Activated gamma-delta T cell treated with anti-CD3 and anti-CD28 coated beads, Interleukin-2, amount 50 U/mL, for 16 hours (primary cell): ENCODE measurements at regions not wholly inside any gene's neighbourhood (a gene's known extent, or its start where the extent isn't known, plus 50 kb on each side); places are given as distances from the start of the nearest gene placed in this dataset.
"Not testable (repeated sequence)": the region's sequence is repeated elsewhere in the genome, so short reads cannot be mapped to it uniquely, and the experiment has no call there.

Experiments used
- DNase-seq: peaks from one replicate; pipeline ENCODE4 v3.0.0-alpha.2; 2020; ENCODE audit warnings: low read depth

- not testable (repeated sequence) for DNase-seq
Measured at GRCh38 chr16:21516705-21517040, 82.7 kb upstream of the METTL9 start.

- not testable (repeated sequence) for DNase-seq
Measured at GRCh38 chr16:21517263-21517662, 82.1 kb upstream of the METTL9 start.

GRCh38 chr16:21519361-21520133, 79.8 kb upstream of the METTL9 start:
- DNase-seq = not testable (repeated sequence)

GRCh38 chr16:21520134-21521047, 79.0 kb upstream of the METTL9 start:
- peak; percentile 98 for DNase-seq

GRCh38 chr16:21521048-21521389, 78.4 kb upstream of the METTL9 start:
- not testable (repeated sequence) for DNase-seq

- DNase-seq = not testable (repeated sequence)
Measured at GRCh38 chr16:21521390-21522143, 77.8 kb upstream of the METTL9 start.

GRCh38 chr16:21522846-21523245, 76.5 kb upstream of the METTL9 start:
- not testable (repeated sequence) for DNase-seq

GRCh38 chr16:21523411-21524067, 75.8 kb upstream of the METTL9 start:
- DNase-seq = no peak

- no peak for DNase-seq
Measured at GRCh38 chr16:21524068-21524751, 75.2 kb upstream of the METTL9 start.

- not testable (repeated sequence) for DNase-seq
Measured at GRCh38 chr16:21524752-21525028, 74.7 kb upstream of the METTL9 start.

GRCh38 chr16:21525029-21525895, 74.1 kb upstream of the METTL9 start:
- not testable (repeated sequence) for DNase-seq

- not testable (repeated sequence) for DNase-seq
Measured at GRCh38 chr16:21525956-21526922, 73.1 kb upstream of the METTL9 start.

GRCh38 chr16:21526923-21527807, 72.2 kb upstream of the METTL9 start:
- DNase-seq = no peak

- DNase-seq = not testable (repeated sequence)
Measured at GRCh38 chr16:21529060-21529658, 70.2 kb upstream of the METTL9 start.

GRCh38 chr16:21530729-21531383, 68.5 kb upstream of the METTL9 start:
- DNase-seq = not testable (repeated sequence)

GRCh38 chr16:21532996-21533395, 66.4 kb upstream of the METTL9 start:
- not testable (repeated sequence) for DNase-seq

- not testable (repeated sequence) for DNase-seq
Measured at GRCh38 chr16:21533474-21533873, 65.9 kb upstream of the METTL9 start.
